ENCODE measurements at regions not wholly inside any gene's neighbourhood (a gene's known extent, or its start where the extent isn't known, plus 50 kb on each side); places are given as distances from the start of the nearest gene placed in this dataset.

DNA sequence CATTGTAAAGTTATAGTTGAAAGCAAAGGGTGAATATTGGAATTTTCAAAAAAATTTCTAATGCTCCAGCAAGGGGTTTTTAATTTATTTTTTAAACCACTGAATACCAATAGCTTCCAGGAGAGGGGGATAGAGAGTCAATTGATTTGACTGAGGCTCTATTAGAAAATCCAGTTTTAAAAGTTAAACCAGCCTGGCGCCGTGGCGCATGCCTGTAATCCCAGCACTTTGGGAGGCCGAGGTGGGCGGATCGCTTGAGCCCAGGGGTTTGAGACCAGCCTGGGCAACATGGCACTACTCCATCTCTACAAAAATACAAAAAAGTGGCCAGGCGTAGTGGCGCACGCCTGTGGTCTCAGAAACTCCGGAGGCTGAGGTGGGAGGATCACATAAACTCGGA is 150.1 kb downstream of the SLC38A4 start:
- peak in 1 of 2 experiments; percentile 66 for DNase-seq

DNA sequence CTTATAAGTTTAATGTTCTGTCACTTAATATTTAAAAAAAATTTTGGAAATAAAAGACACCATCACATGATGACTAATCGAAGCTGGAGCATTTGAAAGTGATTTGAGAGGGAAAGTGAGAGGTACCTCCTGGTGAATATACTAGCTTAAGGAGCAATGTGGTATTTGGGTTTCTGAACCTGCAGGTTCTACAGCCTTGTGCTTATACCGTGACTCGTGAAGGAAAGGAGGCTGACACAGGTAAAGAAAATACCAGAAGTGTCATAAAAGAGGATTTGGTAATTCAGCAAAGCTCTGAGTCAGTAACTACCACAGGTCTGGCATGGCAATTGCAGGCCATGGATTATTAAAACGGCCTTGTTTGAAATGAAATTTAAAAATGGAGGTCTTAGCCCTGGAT is 151.0 kb downstream of the SLC38A4 start:
- H3K4me1 ChIP-seq = peaks cover 7% of the 10 kb centered on the region; the same call in 1 of the 2 replicates
- Mint-ChIP-seq H3K4me3 (ENCODE audit: unreplicated experiment) (no peak overlapping the region), H3K36me3 (ENCODE audit: insufficient read depth, unreplicated experiment) (no peaks in the 10 kb centered on the region), H3K27ac (ENCODE audit: unreplicated experiment) (peak overlapping the region; percentile 83), H3K27me3 (ENCODE audit: insufficient read depth, unreplicated experiment) (no peaks in the 10 kb centered on the region), H3K4me1 (ENCODE audit: low read depth, unreplicated experiment) (peaks cover 7% of the 10 kb centered on the region), H3K9me3 (ENCODE audit: unreplicated experiment) (no peaks in the 10 kb centered on the region)
- no peaks in the 10 kb centered on the region for H3K9me3 ChIP-seq
- TF ChIP-seq, protein P1, sequence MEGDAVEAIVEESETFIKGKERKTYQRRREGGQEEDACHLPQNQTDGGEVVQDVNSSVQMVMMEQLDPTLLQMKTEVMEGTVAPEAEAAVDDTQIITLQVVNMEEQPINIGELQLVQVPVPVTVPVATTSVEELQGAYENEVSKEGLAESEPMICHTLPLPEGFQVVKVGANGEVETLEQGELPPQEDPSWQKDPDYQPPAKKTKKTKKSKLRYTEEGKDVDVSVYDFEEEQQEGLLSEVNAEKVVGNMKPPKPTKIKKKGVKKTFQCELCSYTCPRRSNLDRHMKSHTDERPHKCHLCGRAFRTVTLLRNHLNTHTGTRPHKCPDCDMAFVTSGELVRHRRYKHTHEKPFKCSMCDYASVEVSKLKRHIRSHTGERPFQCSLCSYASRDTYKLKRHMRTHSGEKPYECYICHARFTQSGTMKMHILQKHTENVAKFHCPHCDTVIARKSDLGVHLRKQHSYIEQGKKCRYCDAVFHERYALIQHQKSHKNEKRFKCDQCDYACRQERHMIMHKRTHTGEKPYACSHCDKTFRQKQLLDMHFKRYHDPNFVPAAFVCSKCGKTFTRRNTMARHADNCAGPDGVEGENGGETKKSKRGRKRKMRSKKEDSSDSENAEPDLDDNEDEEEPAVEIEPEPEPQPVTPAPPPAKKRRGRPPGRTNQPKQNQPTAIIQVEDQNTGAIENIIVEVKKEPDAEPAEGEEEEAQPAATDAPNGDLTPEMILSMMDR (IDR thresholded peaks at IDR 0.05; ENCODE audit: insufficient read depth in 1 of 2, low read depth in 1 of 2, low read length in 1 of 2, severe bottlenecking in 1 of 2, unreplicated experiment in 1 of 2) = no peak
- intact Hi-C loops (cut with micrococcal nuclease; ENCODE audit: unreplicated experiment) = loop anchor here (1.0 to 5.0 kb wide), 3 partner anchors 153 to 522 kb away; partner anchors contain the start of gene SLC38A4
- BruUV-seq (replicated peaks) = no TSS peak
- DNase-seq = no peak
- ChIA-PET POLR2A (no interaction called here), CTCF (interaction anchor here (0.6 to 1.1 kb wide), 2 partner anchors 13 to 309 kb away, joined by 3 read pairs; no protein-coding TSS in a partner anchor)
- H3K27me3 ChIP-seq (replicated peaks; ENCODE audit: control insufficient read depth, insufficient read depth, low read length) = no peaks in the 10 kb centered on the region; the same call in 1 of the 2 replicates
- H3K4me3 ChIP-seq (ENCODE audit: low read depth, low read length) = no peak overlapping the region
- no peaks in the 10 kb centered on the region for H3K36me3 ChIP-seq (ENCODE audit: control insufficient read depth, insufficient read depth, low read length)

More for the DNA sequence above, 150.1 kb downstream of the SLC38A4 start:
- POLR2A ChIA-PET = no interaction called here
- H3K36me3 Mint-ChIP-seq (ENCODE audit: insufficient read depth, unreplicated experiment) = no peaks in the 10 kb centered on the region
- H3K9me3 Mint-ChIP-seq (ENCODE audit: unreplicated experiment) = no peaks in the 10 kb centered on the region
- TF ChIP-seq, protein P1 (IDR thresholded peaks at IDR 0.05; ENCODE audit: insufficient read depth in 1 of 2, low read depth in 1 of 2, low read length in 1 of 2, severe bottlenecking in 1 of 2, unreplicated experiment in 1 of 2) = peak; percentile 64 to 88
- H3K27me3 Mint-ChIP-seq (ENCODE audit: insufficient read depth, unreplicated experiment) = no peaks in the 10 kb centered on the region
- Histone ChIP-seq H3K27me3 (replicated peaks; ENCODE audit: control insufficient read depth, insufficient read depth, low read length) (no peaks in the 10 kb centered on the region; the same call in 1 of the 2 replicates), H3K36me3 (ENCODE audit: control insufficient read depth, insufficient read depth, low read length) (no peaks in the 10 kb centered on the region), H3K4me3 (ENCODE audit: low read depth, low read length) (no peak overlapping the region), H3K4me1 (peaks cover 7% of the 10 kb centered on the region; the same call in 1 of the 2 replicates), H3K9me3 (no peaks in the 10 kb centered on the region)
- intact Hi-C loops (cut with micrococcal nuclease; ENCODE audit: unreplicated experiment) = loop anchor here (1.0 to 5.0 kb wide), 5 partner anchors 152 to 551 kb away; partner anchors contain the start of gene SLC38A4
- H3K27ac Mint-ChIP-seq (ENCODE audit: unreplicated experiment) = no peak overlapping the region
- no peak overlapping the region for H3K4me3 Mint-ChIP-seq (ENCODE audit: unreplicated experiment)
- BruUV-seq (replicated peaks) = no TSS peak
- CTCF ChIA-PET = interaction anchor here (0.7 to 1.9 kb wide), 4 partner anchors 149 to 395 kb away, joined by 3 to 5 read pairs (median 4); no protein-coding TSS in a partner anchor
- peaks cover 7% of the 10 kb centered on the region for H3K4me1 Mint-ChIP-seq (ENCODE audit: low read depth, unreplicated experiment)

DNA sequence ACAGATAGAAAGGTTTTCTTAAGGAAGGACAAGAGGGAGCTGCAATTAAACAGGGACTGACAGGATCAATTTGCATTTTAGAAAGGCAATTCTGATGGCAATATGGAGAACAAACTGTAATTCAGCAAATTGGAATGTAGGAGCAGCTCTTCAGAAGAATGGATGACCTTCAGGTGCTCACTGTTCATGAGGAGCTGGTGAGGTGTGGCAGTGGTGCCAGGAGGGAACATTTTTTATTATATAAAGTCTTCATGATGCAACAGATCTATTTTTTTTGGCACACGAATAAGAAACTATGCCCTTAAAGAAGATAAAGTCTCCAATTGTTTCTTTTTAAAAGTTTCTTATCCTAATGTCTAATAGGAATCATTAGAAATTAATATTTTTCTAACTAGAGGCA is 151.7 kb downstream of the SLC38A4 start:
- no peak overlapping the region for H3K27ac Mint-ChIP-seq (ENCODE audit: unreplicated experiment)
- intact Hi-C loops (cut with micrococcal nuclease; ENCODE audit: unreplicated experiment) = no loop called here
- no TSS peak for BruUV-seq (replicated peaks)
- H3K36me3 Mint-ChIP-seq (ENCODE audit: insufficient read depth, unreplicated experiment) = no peaks in the 10 kb centered on the region
- CTCF ChIA-PET = interaction anchor here (0.6 to 1.1 kb wide), 2 partner anchors 13 to 310 kb away, joined by 3 read pairs; no protein-coding TSS in a partner anchor
- no peaks in the 10 kb centered on the region for H3K27me3 Mint-ChIP-seq (ENCODE audit: insufficient read depth, unreplicated experiment)
- no peak for DNase-seq
- H3K4me3 Mint-ChIP-seq (ENCODE audit: unreplicated experiment) = no peak overlapping the region
- H3K9me3 Mint-ChIP-seq (ENCODE audit: unreplicated experiment) = no peaks in the 10 kb centered on the region
- POLR2A ChIA-PET = no interaction called here
- no peaks in the 10 kb centered on the region; the same call in 1 of the 2 replicates for H3K9me3 ChIP-seq
- no peak overlapping the region for H3K4me3 ChIP-seq (ENCODE audit: low read depth, low read length)
- H3K36me3 ChIP-seq (ENCODE audit: control insufficient read depth, insufficient read depth, low read length) = no peaks in the 10 kb centered on the region
- peaks cover 7% of the 10 kb centered on the region; the same call in 1 of the 2 replicates for H3K4me1 ChIP-seq
- peaks cover 7% of the 10 kb centered on the region for H3K4me1 Mint-ChIP-seq (ENCODE audit: low read depth, unreplicated experiment)
- TF ChIP-seq, protein P1 (IDR thresholded peaks at IDR 0.05; ENCODE audit: insufficient read depth in 1 of 2, low read depth in 1 of 2, low read length in 1 of 2, severe bottlenecking in 1 of 2, unreplicated experiment in 1 of 2) = no peak
- no peaks in the 10 kb centered on the region; the same call in 1 of the 2 replicates for H3K27me3 ChIP-seq (replicated peaks; ENCODE audit: control insufficient read depth, insufficient read depth, low read length)
